ENCODE measurements at regions not wholly inside any gene's neighbourhood (a gene's known extent, or its start where the extent isn't known, plus 50 kb on each side); places are given as distances from the start of the nearest gene placed in this dataset.

- H3K27ac Mint-ChIP-seq, result no peak overlapping the region
- CTCF ChIA-PET, result no interaction called here
- no peak overlapping the region for H3K4me3 Mint-ChIP-seq
These were observed 624.8 kb downstream of the LIG4 start for GRCh38 chr13:107590556-107590955.

GRCh38 chr13:107587681-107588080 is 627.7 kb downstream of the LIG4 start:
- Histone ChIP-seq H3K27ac (ENCODE audit: low read depth in 1 of 2, low read length in 2 of 2) (no peak overlapping the region), H3K4me1 (ENCODE audit: insufficient read depth, low read length) (no peaks in the 10 kb centered on the region), H3K9me3 (ENCODE audit: control insufficient read depth in 1 of 2, insufficient read depth in 1 of 2, low read length in 2 of 2) (no peaks in the 10 kb centered on the region), H3K4me3 (ENCODE audit: low read length) (no peak overlapping the region), H3K36me3 (ENCODE audit: insufficient read depth, low read length) (no peaks in the 10 kb centered on the region), H3K27me3 (ENCODE audit: control insufficient read depth in 1 of 2, insufficient read depth in 2 of 2, low read length in 2 of 2) (no peaks in the 10 kb centered on the region)
- POLR2A ChIA-PET, result no interaction called here
- DNase-seq, result no peak
- no peak for ATAC-seq (ENCODE audit: poor library complexity)
- H3K4me3 Mint-ChIP-seq, result no peak overlapping the region
- no peak for TF ChIP-seq CTCF (IDR thresholded peaks at IDR 0.05)
- H3K9me3 Mint-ChIP-seq, result no peaks in the 10 kb centered on the region
- no peaks in the 10 kb centered on the region for H3K27me3 Mint-ChIP-seq
- H3K27ac Mint-ChIP-seq, result no peak overlapping the region
- intact Hi-C loops (cut with DNase I, micrococcal nuclease), result no loop called here
- H3K4me1 Mint-ChIP-seq (ENCODE audit: low read depth), result no peaks in the 10 kb centered on the region
- H3K36me3 Mint-ChIP-seq (ENCODE audit: low read depth), result no peaks in the 10 kb centered on the region
- CTCF ChIA-PET, result no interaction called here

More at GRCh38 chr13:107590556-107590955, 624.8 kb downstream of the LIG4 start:
- TF ChIP-seq CTCF (IDR thresholded peaks at IDR 0.05), result no peak
- Histone ChIP-seq H3K4me3 (ENCODE audit: low read length) (no peak overlapping the region), H3K4me1 (ENCODE audit: insufficient read depth, low read length) (no peaks in the 10 kb centered on the region), H3K9me3 (ENCODE audit: control insufficient read depth in 1 of 2, insufficient read depth in 1 of 2, low read length in 2 of 2) (no peaks in the 10 kb centered on the region), H3K27ac (ENCODE audit: low read depth in 1 of 2, low read length in 2 of 2) (no peak overlapping the region), H3K27me3 (ENCODE audit: control insufficient read depth in 1 of 2, insufficient read depth in 2 of 2, low read length in 2 of 2) (no peaks in the 10 kb centered on the region), H3K36me3 (ENCODE audit: insufficient read depth, low read length) (no peaks in the 10 kb centered on the region)
- H3K4me1 Mint-ChIP-seq (ENCODE audit: low read depth), result no peaks in the 10 kb centered on the region
- DNase-seq (no peak), ATAC-seq (ENCODE audit: poor library complexity) (no peak)
- POLR2A ChIA-PET, result no interaction called here
- H3K9me3 Mint-ChIP-seq, result no peaks in the 10 kb centered on the region
- no peaks in the 10 kb centered on the region for H3K36me3 Mint-ChIP-seq (ENCODE audit: low read depth)
- H3K27me3 Mint-ChIP-seq, result no peaks in the 10 kb centered on the region
- intact Hi-C loops (cut with DNase I, micrococcal nuclease), result no loop called here

GRCh38 chr13:107586216-107586615 is 629.1 kb downstream of the LIG4 start:
- Mint-ChIP-seq H3K4me1 (ENCODE audit: low read depth) (no peaks in the 10 kb centered on the region), H3K27ac (no peak overlapping the region)

More at GRCh38 chr13:107586216-107586615, 629.1 kb downstream of the LIG4 start:
- intact Hi-C loops (cut with DNase I, micrococcal nuclease), result no loop called here
- TF ChIP-seq CTCF (IDR thresholded peaks at IDR 0.05), result no peak
- no peaks in the 10 kb centered on the region for H3K9me3 ChIP-seq (ENCODE audit: control insufficient read depth in 1 of 2, insufficient read depth in 1 of 2, low read length in 2 of 2)
- CTCF ChIA-PET, result no interaction called here
- H3K27me3 Mint-ChIP-seq, result no peaks in the 10 kb centered on the region
- ATAC-seq (ENCODE audit: poor library complexity) (no peak), DNase-seq (no peak)
- H3K4me3 ChIP-seq (ENCODE audit: low read length), result no peak overlapping the region
- H3K4me1 ChIP-seq (ENCODE audit: insufficient read depth, low read length), result no peaks in the 10 kb centered on the region
- H3K36me3 Mint-ChIP-seq (ENCODE audit: low read depth), result no peaks in the 10 kb centered on the region
- POLR2A ChIA-PET, result no interaction called here
- no peaks in the 10 kb centered on the region for H3K27me3 ChIP-seq (ENCODE audit: control insufficient read depth in 1 of 2, insufficient read depth in 2 of 2, low read length in 2 of 2)
- no peak overlapping the region for H3K27ac ChIP-seq (ENCODE audit: low read depth in 1 of 2, low read length in 2 of 2)
- no peaks in the 10 kb centered on the region for H3K9me3 Mint-ChIP-seq
- no peak overlapping the region for H3K4me3 Mint-ChIP-seq
- H3K36me3 ChIP-seq (ENCODE audit: insufficient read depth, low read length), result no peaks in the 10 kb centered on the region

All from CD4-positive, alpha-beta T cell (primary cell).